Inferior parietal cortex (tissue), 1 donor: ENCODE measurements at regions not wholly inside any gene's neighbourhood (a gene's known extent, or its start where the extent isn't known, plus 50 kb on each side); places are given as distances from the start of the nearest gene placed in this dataset.
"Not testable (repeated sequence)": the region's sequence is repeated elsewhere in the genome, so short reads cannot be mapped to it uniquely, and the experiment has no call there.

ENCODE experiments used
- DNase-seq: peaks from one replicate; pipeline ENCODE4 v3.0.0-alpha.2; 2016; ENCODE audit errors: extremely low spot score

- no peak for DNase-seq
Measured at GRCh38 chr6:19892260-19892659, 55.1 kb downstream of the ID4 start.

GRCh38 chr6:19895866-19896692 is 58.9 kb downstream of the ID4 start:
- no peak for DNase-seq

GRCh38 chr6:19896693-19897010 is 59.5 kb downstream of the ID4 start:
- DNase-seq = no peak

DNA sequence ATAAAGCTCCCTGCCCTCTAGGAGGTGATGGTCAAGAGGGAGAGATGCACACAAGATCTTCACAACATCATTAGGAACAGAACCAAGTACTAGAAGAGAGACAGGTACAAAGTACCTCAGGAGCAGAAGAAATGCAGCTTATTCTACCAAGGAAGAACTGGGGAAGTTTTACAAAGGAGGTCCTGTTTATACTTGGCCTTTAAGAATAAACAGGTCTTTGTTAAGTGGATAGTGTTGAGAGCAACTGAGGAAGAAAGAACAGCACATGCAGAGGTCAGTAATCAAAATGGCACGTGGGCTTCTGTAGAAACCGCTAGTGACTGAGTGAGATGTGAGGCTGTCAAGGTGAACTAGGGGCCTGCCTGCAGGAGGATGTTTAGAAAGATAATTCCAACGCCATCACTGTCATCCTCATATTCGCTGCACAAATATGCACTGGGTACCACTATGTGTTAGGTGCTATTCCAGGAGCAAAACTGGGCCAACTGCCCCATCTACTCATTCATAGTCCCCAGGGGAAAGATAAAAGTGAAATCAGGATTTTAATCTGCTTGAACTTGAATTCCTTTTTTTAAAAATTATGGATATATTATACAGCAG is 61.1 kb downstream of the ID4 start:
- DNase-seq = no peak

DNA sequence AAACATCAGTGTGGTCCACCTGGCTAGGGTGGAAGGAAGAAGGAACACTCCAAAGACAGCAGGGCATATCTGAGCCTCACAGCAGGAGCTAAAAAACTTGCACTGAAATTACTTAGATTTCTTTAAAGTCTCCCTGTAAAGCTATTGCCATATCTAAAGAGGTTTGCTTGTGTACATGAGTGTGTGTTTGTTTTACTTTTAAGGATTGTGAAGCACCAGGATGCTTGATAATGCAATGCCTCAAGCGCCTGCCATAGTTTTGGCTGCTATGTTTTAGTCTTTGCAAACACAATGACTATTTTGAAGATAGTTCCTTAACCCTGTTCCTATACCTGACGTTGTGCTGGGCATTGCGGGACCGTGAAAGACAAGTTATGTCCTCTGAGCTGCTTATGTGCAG is 65.0 kb downstream of the ID4 start:
- no peak for DNase-seq

DNA sequence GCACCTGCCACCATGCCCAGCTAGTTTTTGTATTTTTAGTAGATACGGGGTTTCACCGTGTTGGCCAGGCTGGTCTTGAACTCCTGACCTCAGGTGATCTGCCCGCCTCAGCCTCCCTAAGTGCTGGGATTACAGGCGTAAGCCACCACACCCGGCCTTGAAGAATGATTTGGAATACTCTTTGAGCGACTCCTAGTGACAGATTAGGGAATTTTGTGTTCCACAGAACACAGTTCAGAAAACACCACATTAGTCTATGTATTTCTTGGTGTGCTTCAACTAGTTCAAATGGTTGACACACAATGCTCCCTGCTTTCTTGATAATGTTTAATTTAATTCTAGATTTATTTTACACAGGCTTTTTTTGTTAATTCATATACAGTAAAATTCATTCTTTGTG is 67.2 kb downstream of the ID4 start:
- not testable (repeated sequence) for DNase-seq

DNA sequence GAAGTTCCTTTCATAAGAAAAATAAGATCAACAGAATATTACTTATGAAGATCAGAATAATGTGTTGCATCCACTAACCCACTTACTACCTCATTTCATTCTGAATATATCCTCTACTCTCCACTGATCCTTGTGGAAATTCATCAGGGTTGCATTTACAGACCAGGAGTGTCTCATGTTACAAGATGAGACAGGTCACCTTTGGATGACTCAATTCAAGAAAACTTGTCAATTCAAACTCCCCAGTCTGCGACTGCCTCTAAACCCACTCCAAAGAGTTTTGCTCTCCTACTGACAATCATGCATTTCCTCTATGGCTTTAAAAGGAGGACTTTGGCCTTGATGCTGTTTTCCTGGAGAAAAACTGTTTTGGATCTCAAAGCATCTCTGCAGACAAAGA is 68.4 kb downstream of the ID4 start:
- no peak for DNase-seq

GRCh38 chr6:19906171-19906570 is 69.0 kb downstream of the ID4 start:
- no peak for DNase-seq

- no peak for DNase-seq
Measured at GRCh38 chr6:19911223-19911622, 74.1 kb downstream of the ID4 start.

GRCh38 chr6:19918436-19918835 is 81.3 kb downstream of the ID4 start:
- DNase-seq = no peak

DNA sequence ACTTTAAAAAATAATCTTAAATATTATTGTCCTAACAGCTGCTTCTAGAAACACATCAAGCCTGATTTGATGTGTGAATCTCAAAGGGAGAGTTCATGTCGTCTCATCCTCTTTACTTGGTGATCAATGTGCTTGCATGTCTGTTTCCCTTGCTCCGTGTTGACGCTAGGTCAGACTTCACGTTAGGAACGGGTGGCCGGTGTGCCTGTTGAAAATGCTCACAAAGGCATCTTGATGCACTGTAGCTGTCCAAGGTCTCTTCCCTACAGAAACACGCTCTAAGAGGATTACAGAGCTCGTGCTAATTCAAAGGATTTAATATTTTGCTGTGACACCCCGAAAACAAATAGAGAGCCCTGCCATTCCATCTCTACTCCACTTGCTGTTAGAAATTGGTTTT is 84.6 kb downstream of the ID4 start:
- DNase-seq = no peak

DNA sequence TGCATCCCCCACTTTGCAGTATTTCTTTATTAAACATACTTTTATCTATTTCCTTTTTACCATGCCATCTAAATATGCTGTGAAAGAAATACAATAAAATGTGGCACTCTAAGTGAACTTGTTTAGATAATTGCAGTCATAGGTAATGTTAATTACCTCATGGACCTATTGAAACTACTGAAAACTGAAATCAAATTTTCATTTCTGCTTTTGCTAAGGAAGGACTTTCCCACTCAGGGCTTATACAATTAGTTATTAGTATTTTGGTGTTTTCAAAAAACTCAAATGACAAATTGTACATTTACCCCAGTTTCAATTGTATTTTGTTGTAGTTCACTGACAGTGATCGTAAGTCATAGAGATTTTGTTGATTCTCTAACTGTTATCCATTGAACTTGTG is 88.4 kb downstream of the ID4 start:
- no peak for DNase-seq

DNA sequence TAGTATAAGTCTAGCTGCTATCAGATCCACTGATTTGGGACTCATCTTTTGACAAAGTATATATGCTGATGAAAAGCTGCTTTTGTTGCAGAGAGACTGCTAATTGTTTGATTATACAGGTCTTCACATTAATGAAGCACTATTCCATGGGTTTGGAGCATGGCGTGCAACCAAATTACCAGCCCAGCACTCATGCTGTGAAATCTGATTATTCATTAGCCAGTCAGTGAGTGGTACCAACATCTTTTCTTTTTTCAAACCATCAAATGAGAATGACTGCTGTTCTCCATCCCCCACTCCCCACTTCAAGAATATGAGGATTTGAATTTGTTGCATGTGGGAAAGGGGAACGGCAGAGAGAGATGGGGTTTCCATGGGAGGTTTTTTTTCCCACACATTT is 91.3 kb downstream of the ID4 start:
- DNase-seq = no peak

- DNase-seq = no peak
Measured at GRCh38 chr6:19929312-19929711, 92.1 kb downstream of the ID4 start.

GRCh38 chr6:19934996-19935591 is 97.9 kb downstream of the ID4 start:
- no peak for DNase-seq

GRCh38 chr6:19939321-19939720 is 102.2 kb downstream of the ID4 start:
- not testable (repeated sequence) for DNase-seq

DNA sequence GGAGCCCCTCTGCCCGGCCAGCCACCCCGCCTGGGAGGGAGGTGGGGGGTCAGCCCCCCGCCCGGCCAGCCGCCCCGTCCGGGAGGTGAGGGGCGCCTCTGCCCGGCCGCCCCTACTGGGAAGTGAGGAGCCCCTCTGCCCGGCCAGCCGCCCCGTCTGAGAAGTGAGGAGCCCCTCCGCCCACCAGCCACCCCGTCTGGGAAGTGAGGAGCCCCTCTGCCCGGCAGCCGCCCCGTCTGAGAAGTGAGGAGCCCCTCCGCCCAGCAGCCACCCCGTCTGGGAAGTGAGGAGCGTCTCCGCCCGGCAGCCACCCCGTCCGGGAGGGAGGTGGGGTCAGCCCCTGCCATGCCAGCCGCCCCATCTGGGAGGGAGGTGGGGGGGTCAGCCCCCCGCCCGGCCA is 102.8 kb downstream of the ID4 start:
- DNase-seq = not testable (repeated sequence)

GRCh38 chr6:19943042-19943441 is 105.9 kb downstream of the ID4 start:
- DNase-seq = no peak

GRCh38 chr6:19945843-19946358 is 108.7 kb downstream of the ID4 start:
- DNase-seq = no peak

- DNase-seq = no peak
Measured at GRCh38 chr6:19949155-19949554, 112.0 kb downstream of the ID4 start.

DNA sequence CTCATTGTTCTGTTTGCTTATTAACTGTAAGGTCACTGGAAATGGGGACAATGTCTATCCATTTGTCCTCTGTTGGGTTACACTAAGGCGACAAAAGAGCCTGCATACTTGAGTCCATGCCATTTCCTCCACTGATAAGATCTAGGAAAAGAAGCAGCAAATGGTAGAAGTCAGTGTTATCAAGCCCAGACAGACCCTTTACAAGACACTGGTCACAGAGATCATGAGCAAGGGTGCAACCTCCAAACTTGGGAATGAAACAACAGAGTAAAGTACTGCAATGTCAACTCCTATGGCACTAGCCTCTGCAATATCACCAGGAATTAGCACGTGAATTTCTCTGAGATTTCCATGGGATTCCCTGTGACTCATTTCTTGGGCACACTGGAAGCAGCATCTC is 126.9 kb downstream of the ID4 start:
- DNase-seq = no peak

- no peak for DNase-seq
Measured at GRCh38 chr6:19968201-19968600, 131.0 kb downstream of the ID4 start.

DNA sequence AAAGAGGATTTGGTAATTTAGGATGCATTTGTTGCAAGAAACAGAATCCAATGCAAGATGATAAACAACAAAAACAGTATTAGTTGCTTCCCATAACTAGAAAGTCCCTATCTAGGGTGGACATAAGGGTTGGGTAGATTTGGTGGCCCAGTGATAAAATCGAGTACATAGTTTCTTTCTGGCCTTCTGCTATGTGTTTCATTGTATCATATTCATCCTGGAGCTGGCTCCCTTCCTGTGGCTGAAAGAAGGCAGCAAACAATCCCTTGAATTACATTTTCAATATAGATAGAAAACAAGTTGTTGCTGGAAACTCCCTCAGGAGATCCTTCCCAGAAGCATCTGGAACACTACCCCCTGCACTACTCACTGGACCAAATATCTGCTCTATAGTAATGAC is 135.1 kb downstream of the ID4 start:
- no peak for DNase-seq
